PC-3 (cell line): ENCODE measurements at regions not wholly inside any gene's neighbourhood (a gene's known extent, or its start where the extent isn't known, plus 50 kb on each side); places are given as distances from the start of the nearest gene placed in this dataset.

Experiments used
- EZH2 ChIP-seq: fragments of 300-600 bp; sonication (generic); IDR thresholded peaks from one replicate; pipeline ENCODE4 v1.6.1; 2017; ENCODE audit warnings: antibody characterized with exemption, mild to moderate bottlenecking, low read length; ENCODE audit not compliant: unreplicated experiment
- EZH2phosphoT487 ChIP-seq: fragments of 300-600 bp; sonication (generic); IDR thresholded peaks from 2 replicates; pipeline ENCODE4 v1.6.1; 2018; ENCODE audit warnings: mild to moderate bottlenecking, antibody characterized with exemption, low read length, borderline replicate concordance
- TF ChIP-seq, protein P1 (sequence below): fragments of 300-600 bp; sonication (generic); conservative IDR thresholded peaks from 2 replicates; pipeline ENCODE4 v1.5.1; 2017; ENCODE audit warnings: antibody characterized with exemption, low read depth, mild to moderate bottlenecking, low read length

DNA sequence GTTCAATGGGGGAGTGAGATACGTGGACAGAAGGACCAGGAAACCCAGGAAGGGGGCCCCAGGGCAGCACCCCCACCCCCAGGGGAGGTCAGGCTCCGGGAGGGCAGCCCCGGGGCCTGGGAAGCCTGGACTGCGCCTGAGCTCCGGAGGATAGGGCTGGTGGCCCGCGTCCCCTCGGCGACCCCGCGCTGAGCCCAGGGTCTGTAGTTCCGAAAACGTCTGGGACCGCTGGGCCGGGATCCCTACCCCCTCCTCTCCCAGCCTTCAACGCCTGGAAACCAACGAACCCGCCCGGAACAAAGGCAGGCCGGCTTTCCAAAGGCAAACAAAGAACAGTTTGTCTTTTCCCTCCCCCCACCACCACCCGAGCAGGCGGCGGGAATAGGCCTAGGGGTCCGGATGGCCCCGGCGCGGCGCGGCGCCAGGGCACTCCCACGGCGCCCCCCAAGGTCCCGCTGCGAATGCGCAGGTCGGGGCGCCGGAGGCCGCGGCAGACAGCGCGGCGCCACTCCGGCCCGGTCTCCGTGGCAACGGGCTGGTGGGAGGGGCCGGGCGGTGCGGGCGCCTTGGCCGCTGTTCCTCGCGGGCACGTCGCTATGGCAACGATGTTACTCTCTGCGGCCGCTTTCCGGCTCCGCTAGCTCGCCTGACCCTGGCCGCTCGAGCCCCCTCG lies 58.5 kb downstream of the IGLL1 start:
- TF ChIP-seq EZH2phosphoT487 (no peak), EZH2 (no peak)
- TF ChIP-seq, protein P1, sequence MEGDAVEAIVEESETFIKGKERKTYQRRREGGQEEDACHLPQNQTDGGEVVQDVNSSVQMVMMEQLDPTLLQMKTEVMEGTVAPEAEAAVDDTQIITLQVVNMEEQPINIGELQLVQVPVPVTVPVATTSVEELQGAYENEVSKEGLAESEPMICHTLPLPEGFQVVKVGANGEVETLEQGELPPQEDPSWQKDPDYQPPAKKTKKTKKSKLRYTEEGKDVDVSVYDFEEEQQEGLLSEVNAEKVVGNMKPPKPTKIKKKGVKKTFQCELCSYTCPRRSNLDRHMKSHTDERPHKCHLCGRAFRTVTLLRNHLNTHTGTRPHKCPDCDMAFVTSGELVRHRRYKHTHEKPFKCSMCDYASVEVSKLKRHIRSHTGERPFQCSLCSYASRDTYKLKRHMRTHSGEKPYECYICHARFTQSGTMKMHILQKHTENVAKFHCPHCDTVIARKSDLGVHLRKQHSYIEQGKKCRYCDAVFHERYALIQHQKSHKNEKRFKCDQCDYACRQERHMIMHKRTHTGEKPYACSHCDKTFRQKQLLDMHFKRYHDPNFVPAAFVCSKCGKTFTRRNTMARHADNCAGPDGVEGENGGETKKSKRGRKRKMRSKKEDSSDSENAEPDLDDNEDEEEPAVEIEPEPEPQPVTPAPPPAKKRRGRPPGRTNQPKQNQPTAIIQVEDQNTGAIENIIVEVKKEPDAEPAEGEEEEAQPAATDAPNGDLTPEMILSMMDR = 0 out of 2 replicates have a peak, but pooled peaks have one; percentile 10
